Caco-2 (cell line): ENCODE measurements at regions not wholly inside any gene's neighbourhood (a gene's known extent, or its start where the extent isn't known, plus 50 kb on each side); places are given as distances from the start of the nearest gene placed in this dataset.
"Not testable (repeated sequence)": the region's sequence is repeated elsewhere in the genome, so short reads cannot be mapped to it uniquely, and the experiment has no call there.

Experiments used
- BruUV-seq: library from RNA; stranded (reverse); fragments of 400-500 nt; replicated peaks from 2 replicates; lab custom pipeline; 2021; lab: Mats Ljungman, UMichigan
- CTCF ChIA-PET: fragments of 300-600 bp; sonication (Branson Sonifier 250); formaldehyde crosslinking; loops from one replicate; lab custom pipeline; 2022; ENCODE audit warnings: antibody characterized with exemption; lab: Charles Lee
- POLR2A ChIA-PET: fragments of 300-600 bp; sonication (Branson Sonifier 250); formaldehyde crosslinking; loops from one replicate; lab custom pipeline; 2022; ENCODE audit warnings: antibody characterized with exemption; lab: Charles Lee
- DNase-seq, 2 experiments: peaks; one replicate each; pipeline versions ENCODE4 v3.0.0 to v3.0.0-alpha.2; 2020 to 2022
- H3K27me3 ChIP-seq: replicated peaks from 2 replicates; pipeline ENCODE4 v1.6.0; 2011; ENCODE audit warnings: low read length; ENCODE audit not compliant: control insufficient read depth, insufficient read depth
- H3K36me3 ChIP-seq: 2 replicates; pipeline ENCODE4 v1.5.1; 2011; ENCODE audit warnings: low read length; ENCODE audit not compliant: control insufficient read depth, insufficient read depth
- H3K4me1 ChIP-seq: fragments of 250-450 bp; sonication (Bioruptor Pico); 2 replicates; pipeline ENCODE4 v1.5.1; 2020; ENCODE audit warnings: mild to moderate bottlenecking
- H3K4me3 ChIP-seq: 2 replicates; pipeline ENCODE4 v1.5.1; 2011; ENCODE audit warnings: low read depth, mild to moderate bottlenecking, control low read depth, low read length
- H3K9me3 ChIP-seq: fragments of 250-450 bp; sonication (Bioruptor Pico); 2 replicates; pipeline ENCODE4 v1.5.1; 2020; ENCODE audit warnings: mild to moderate bottlenecking, moderate library complexity
- H3K27ac Mint-ChIP-seq: one replicate; pipeline ENCODE4 v1.8.0; 2022; ENCODE audit warnings: mixed read lengths; ENCODE audit not compliant: unreplicated experiment
- H3K27me3 Mint-ChIP-seq: one replicate; pipeline ENCODE4 v1.8.0; 2022; ENCODE audit warnings: mixed read lengths; ENCODE audit not compliant: insufficient read depth, unreplicated experiment
- H3K36me3 Mint-ChIP-seq: one replicate; pipeline ENCODE4 v1.8.0; 2022; ENCODE audit warnings: mild to moderate bottlenecking, mixed read lengths; ENCODE audit not compliant: insufficient read depth, unreplicated experiment
- H3K4me1 Mint-ChIP-seq: one replicate; pipeline ENCODE4 v1.8.0; 2022; ENCODE audit warnings: low read depth, mixed read lengths; ENCODE audit not compliant: unreplicated experiment
- H3K4me3 Mint-ChIP-seq: one replicate; pipeline ENCODE4 v1.8.0; 2022; ENCODE audit warnings: mild to moderate bottlenecking, moderate library complexity, mixed read lengths; ENCODE audit not compliant: unreplicated experiment
- H3K9me3 Mint-ChIP-seq: one replicate; pipeline ENCODE4 v1.8.0; 2022; ENCODE audit warnings: mixed read lengths; ENCODE audit not compliant: unreplicated experiment
- intact Hi-C: fragments of 100-400 bp; cut with micrococcal nuclease; formaldehyde crosslinking; loops from one replicate; pipeline ENCODE4 v1.10.0; 2022; ENCODE audit not compliant: unreplicated experiment
- TF ChIP-seq, protein P1 (sequence below), 2 experiments: fragments of 200-600 bp in 1 of 2; IDR thresholded peaks; 1 replicate in 1 of 2; 2 replicates in 1 of 2; pipeline versions ENCODE4 v1.5.1 to v1.8.0; 2011 to 2022; ENCODE audit warnings: antibody characterized with exemption in 1 of 2, control low read depth in 1 of 2, inconsistent platforms in 1 of 2, low read depth in 1 of 2, low read length in 1 of 2, mild to moderate bottlenecking in 1 of 2, moderate library complexity in 1 of 2; ENCODE audit not compliant: insufficient read depth in 1 of 2, severe bottlenecking in 1 of 2, unreplicated experiment in 1 of 2

DNA sequence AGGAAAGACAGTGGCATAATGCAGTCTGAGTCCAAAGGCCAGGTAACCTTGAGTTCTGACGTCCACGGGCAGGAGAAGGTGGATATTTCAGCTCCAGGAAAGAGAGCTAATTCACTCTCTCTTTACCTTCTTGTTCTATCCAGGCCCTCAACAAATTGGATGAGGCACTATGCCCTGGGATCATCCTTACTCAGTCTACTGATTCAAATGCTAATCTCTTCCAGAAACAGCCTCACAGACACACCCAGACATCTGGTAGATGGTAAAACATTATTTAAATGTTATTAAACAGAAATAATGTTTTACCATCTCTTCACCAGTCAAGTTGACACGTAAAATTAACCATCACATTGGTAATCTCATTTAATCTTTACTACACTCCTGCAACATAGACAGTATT is 73.0 kb downstream of the RBM11 start:
- H3K4me3 Mint-ChIP-seq = no peak overlapping the region

DNA sequence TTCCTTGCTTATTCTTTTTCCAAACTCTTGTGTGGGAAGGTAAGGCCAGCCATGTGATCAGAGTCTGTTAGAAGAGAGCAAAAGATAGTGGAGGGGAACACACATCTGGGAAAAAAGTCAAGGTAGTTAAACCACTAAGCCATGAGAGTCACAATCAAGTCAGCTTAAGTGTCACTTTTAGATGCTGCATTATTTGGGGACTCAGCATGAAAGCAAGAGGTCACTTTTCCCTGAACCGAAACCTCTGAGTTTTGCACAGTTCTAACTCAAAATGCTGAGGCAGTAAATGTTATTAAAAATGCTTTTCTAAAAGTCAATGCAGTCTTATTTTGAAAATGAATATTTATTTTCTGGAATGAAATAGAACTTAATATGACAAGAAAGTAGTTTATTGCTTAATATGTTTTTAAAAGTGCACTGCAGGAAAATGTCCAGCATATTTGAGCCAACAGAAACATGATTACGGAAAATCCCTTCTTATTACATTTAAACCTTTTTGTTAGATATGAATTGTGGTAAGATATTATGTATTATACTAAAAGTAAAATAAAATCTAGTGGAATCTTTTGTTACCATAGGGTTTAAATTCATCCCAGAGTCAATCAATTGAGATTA is 69.3 kb downstream of the RBM11 start:
- CTCF ChIA-PET = no interaction called here
- no peak for DNase-seq
- no peaks in the 10 kb centered on the region for H3K9me3 Mint-ChIP-seq
- no peak overlapping the region for H3K4me3 Mint-ChIP-seq
- H3K36me3 Mint-ChIP-seq = no peaks in the 10 kb centered on the region
- no peaks in the 10 kb centered on the region for H3K36me3 ChIP-seq
- H3K4me1 Mint-ChIP-seq = no peaks in the 10 kb centered on the region
- H3K27me3 Mint-ChIP-seq = peaks cover 4% of the 10 kb centered on the region
- TF ChIP-seq, protein P1, sequence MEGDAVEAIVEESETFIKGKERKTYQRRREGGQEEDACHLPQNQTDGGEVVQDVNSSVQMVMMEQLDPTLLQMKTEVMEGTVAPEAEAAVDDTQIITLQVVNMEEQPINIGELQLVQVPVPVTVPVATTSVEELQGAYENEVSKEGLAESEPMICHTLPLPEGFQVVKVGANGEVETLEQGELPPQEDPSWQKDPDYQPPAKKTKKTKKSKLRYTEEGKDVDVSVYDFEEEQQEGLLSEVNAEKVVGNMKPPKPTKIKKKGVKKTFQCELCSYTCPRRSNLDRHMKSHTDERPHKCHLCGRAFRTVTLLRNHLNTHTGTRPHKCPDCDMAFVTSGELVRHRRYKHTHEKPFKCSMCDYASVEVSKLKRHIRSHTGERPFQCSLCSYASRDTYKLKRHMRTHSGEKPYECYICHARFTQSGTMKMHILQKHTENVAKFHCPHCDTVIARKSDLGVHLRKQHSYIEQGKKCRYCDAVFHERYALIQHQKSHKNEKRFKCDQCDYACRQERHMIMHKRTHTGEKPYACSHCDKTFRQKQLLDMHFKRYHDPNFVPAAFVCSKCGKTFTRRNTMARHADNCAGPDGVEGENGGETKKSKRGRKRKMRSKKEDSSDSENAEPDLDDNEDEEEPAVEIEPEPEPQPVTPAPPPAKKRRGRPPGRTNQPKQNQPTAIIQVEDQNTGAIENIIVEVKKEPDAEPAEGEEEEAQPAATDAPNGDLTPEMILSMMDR (IDR thresholded peaks at IDR 0.05; ENCODE audit: insufficient read depth in 1 of 2, low read depth in 1 of 2, low read length in 1 of 2, severe bottlenecking in 1 of 2, unreplicated experiment in 1 of 2) = no peak
- no peaks in the 10 kb centered on the region for H3K4me1 ChIP-seq
- POLR2A ChIA-PET = no interaction called here
- no peaks in the 10 kb centered on the region for H3K27me3 ChIP-seq
- intact Hi-C loops = no loop called here
- no TSS peak for BruUV-seq
- no peak overlapping the region for H3K4me3 ChIP-seq
- H3K9me3 ChIP-seq = no peaks in the 10 kb centered on the region
- no peak overlapping the region for H3K27ac Mint-ChIP-seq

More for the DNA sequence above, 73.0 kb downstream of the RBM11 start:
- Histone ChIP-seq H3K9me3 (no peaks in the 10 kb centered on the region), H3K4me1 (no peaks in the 10 kb centered on the region), H3K27me3 (no peaks in the 10 kb centered on the region), H3K36me3 (no peaks in the 10 kb centered on the region), H3K4me3 (no peak overlapping the region)
- Mint-ChIP-seq H3K4me1 (no peaks in the 10 kb centered on the region), H3K27me3 (peaks cover 7% of the 10 kb centered on the region), H3K27ac (no peak overlapping the region), H3K36me3 (no peaks in the 10 kb centered on the region), H3K9me3 (no peaks in the 10 kb centered on the region)
- POLR2A ChIA-PET = interaction anchor here (0.6 kb wide), 1 partner anchor 93 kb away, joined by 3 read pairs; no protein-coding TSS in a partner anchor
- intact Hi-C loops = no loop called here
- BruUV-seq = no TSS peak
- no peak for DNase-seq
- CTCF ChIA-PET = no interaction called here
- TF ChIP-seq, protein P1 (IDR thresholded peaks at IDR 0.05; ENCODE audit: insufficient read depth in 1 of 2, low read depth in 1 of 2, low read length in 1 of 2, severe bottlenecking in 1 of 2, unreplicated experiment in 1 of 2) = no peak

DNA sequence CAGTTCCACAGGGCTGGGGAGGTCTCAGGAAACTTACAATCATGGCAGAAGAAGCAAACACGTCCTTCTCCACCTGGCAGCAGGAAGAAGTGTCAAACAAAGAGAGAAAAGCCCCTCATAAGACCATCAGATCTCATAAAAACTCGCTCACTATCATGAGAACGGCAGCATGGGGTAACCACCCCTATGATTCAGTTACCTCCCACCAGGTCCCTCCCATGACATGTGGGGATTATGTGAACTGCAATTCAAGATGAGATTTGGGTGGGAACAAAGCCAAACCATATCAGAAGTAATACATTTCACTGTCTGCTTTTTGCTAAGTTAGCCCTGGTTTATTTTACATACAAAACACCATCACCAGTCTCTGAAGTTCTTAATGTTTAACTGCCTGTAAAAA is 68.5 kb downstream of the RBM11 start:
- intact Hi-C loops = no loop called here
- H3K4me1 Mint-ChIP-seq = no peaks in the 10 kb centered on the region
- H3K27me3 Mint-ChIP-seq = no peaks in the 10 kb centered on the region
- H3K36me3 Mint-ChIP-seq = no peaks in the 10 kb centered on the region
- no peaks in the 10 kb centered on the region for H3K9me3 Mint-ChIP-seq
- no peak overlapping the region for H3K4me3 ChIP-seq
- H3K27me3 ChIP-seq = no peaks in the 10 kb centered on the region
- no peak overlapping the region for H3K4me3 Mint-ChIP-seq
- no peaks in the 10 kb centered on the region for H3K36me3 ChIP-seq
- H3K4me1 ChIP-seq = no peaks in the 10 kb centered on the region
- no TSS peak for BruUV-seq
- H3K9me3 ChIP-seq = no peaks in the 10 kb centered on the region
- no peak for DNase-seq
- TF ChIP-seq, protein P1 (IDR thresholded peaks at IDR 0.05; ENCODE audit: insufficient read depth in 1 of 2, low read depth in 1 of 2, low read length in 1 of 2, severe bottlenecking in 1 of 2, unreplicated experiment in 1 of 2) = no peak
- CTCF ChIA-PET = no interaction called here
- H3K27ac Mint-ChIP-seq = no peak overlapping the region
- POLR2A ChIA-PET = no interaction called here

- H3K4me1 ChIP-seq, H3K9me3 Mint-ChIP-seq, H3K36me3 Mint-ChIP-seq, H3K27me3 Mint-ChIP-seq, POLR2A ChIA-PET, H3K27ac Mint-ChIP-seq, BruUV-seq, CTCF ChIA-PET, H3K4me3 Mint-ChIP-seq, H3K27me3 ChIP-seq, H3K9me3 ChIP-seq, DNase-seq, H3K4me1 Mint-ChIP-seq, intact Hi-C loops, H3K36me3 ChIP-seq, H3K4me3 ChIP-seq: not testable (repeated sequence)
Measured at GRCh38 chr21:14281188-14281900, 65.4 kb downstream of the RBM11 start.
